ENCODE measurements at regions not wholly inside any gene's neighbourhood (a gene's known extent, or its start where the extent isn't known, plus 50 kb on each side); places are given as distances from the start of the nearest gene placed in this dataset.

DNA sequence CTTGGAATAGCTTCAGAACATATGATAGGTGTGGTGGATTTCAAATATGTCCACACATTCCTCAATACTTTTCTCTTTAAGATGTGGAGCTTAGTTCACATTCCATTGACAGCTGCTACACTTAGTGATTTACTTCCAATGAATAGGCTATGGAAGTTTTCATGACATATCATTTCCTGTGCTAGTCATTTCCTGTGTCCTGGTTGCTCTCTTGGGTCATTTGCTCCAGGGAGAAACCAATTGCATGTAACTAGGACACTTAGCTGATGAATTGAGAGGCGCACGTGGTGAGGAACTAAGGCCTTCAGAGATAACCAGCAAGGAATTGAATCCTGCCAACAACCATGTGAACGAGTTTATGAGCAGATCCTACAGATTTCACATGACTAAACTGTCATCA lies 120.9 kb downstream of the SLC17A6 start:
- ATAC-seq: no peak

DNA sequence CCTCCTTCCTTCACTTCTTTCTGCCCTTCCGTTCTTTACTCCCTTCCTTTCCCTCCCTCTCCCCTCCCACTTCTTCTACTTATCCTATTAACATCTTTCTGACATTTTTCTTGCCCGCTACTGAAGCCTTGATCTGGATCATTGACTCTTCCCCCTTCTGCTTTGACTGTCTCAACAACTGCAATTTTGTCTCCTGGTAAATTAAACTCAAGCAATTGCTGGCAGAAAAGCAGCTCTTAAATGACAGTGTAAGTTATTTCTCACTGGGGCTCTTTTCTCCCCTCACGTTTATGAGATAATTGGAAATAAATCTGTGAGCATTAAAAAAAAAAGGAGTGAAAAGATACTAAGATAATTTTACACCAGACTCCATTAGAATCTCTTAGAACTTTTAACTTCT lies 120.0 kb downstream of the SLC17A6 start:
- Histone ChIP-seq H3K36me3 (replicated peaks in 1 of 2; ENCODE audit: insufficient read depth in 1 of 2, low read depth in 2 of 2) (no peaks in the 10 kb centered on the region), H3K4me1 (peaks cover 14% of the 10 kb centered on the region), H3K9me3 (no peaks in the 10 kb centered on the region), H3K4me3 (no peak overlapping the region), H3K27me3 (no peaks in the 10 kb centered on the region), H3K27ac (no peak overlapping the region)
- ATAC-seq (no peak), DNase-seq (no peak)
- 71 to 85% methylated on average over 3 of the region's 3 CpGs for WGBS, 2 donors
- TF ChIP-seq POLR2A (IDR thresholded peaks at IDR 0.05): no peak
- no peak for TF ChIP-seq CTCF (IDR thresholded peaks at IDR 0.05)
- intact Hi-C loops (cut with DNase I): no loop called here

More for the DNA sequence above, 120.9 kb downstream of the SLC17A6 start:
- no peaks in the 10 kb centered on the region for H3K9me3 ChIP-seq
- 71 to 80% methylated on average over 3 of the region's 3 CpGs for WGBS, 2 donors
- intact Hi-C loops (cut with DNase I): no loop called here
- H3K4me3 ChIP-seq: no peak overlapping the region
- H3K27ac ChIP-seq: no peak overlapping the region
- no peaks in the 10 kb centered on the region for H3K36me3 ChIP-seq (replicated peaks in 1 of 2; ENCODE audit: insufficient read depth in 1 of 2, low read depth in 2 of 2)
- no peak for DNase-seq
- peaks cover 14% of the 10 kb centered on the region for H3K4me1 ChIP-seq
- no peaks in the 10 kb centered on the region for H3K27me3 ChIP-seq
- TF ChIP-seq POLR2A (IDR thresholded peaks at IDR 0.05): no peak

DNA sequence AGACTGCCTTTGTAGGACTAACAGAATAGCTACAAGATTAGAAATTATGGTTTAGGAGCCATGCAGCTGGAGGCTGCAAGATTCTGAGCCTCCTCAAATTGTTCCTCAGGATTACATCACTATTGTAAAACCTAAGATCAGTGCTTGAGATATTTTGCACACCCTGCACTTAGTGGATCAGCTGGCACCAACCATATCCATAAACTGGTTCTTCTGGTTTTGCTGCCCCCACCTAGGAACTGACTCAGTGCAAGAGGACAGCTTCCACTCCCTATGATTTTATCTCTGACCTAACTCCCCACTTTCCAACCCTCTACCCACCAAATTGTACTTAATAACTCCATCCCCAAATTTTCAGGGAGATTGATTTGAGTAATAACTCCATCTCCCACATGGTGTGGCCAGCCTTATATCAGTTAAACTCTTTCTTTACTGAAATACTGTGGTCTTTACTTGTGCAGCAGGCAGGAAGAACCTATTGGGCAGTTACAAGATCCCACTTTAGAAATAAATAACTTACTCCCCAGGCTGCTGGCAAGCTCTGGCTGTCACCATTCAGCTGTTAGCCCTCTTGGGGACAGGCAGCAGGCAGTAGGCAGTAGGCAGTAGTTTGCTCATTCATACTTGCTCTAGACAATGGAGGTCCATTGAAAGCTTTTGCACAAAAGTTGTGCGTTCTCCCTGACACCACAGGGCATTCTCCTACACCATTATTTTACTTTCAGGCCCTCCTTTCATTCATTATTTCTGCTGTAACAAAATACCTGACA lies 119.0 kb downstream of the SLC17A6 start:
- Histone ChIP-seq H3K36me3 (replicated peaks in 1 of 2; ENCODE audit: insufficient read depth in 1 of 2, low read depth in 2 of 2) (no peaks in the 10 kb centered on the region), H3K27me3 (no peaks in the 10 kb centered on the region), H3K27ac (no peak overlapping the region), H3K9me3 (no peaks in the 10 kb centered on the region), H3K4me3 (no peak overlapping the region), H3K4me1 (peaks cover 14% of the 10 kb centered on the region)
- ATAC-seq (peak; percentile 60), DNase-seq (peak; percentile 6 to 36 (median 18))
- TF ChIP-seq POLR2A (IDR thresholded peaks at IDR 0.05) (no peak), CTCF (IDR thresholded peaks at IDR 0.05) (no peak)
- intact Hi-C loops (cut with DNase I): no loop called here
- WGBS, 2 donors: 75 to 95% methylated on average over 1 of the region's 1 CpG

DNA sequence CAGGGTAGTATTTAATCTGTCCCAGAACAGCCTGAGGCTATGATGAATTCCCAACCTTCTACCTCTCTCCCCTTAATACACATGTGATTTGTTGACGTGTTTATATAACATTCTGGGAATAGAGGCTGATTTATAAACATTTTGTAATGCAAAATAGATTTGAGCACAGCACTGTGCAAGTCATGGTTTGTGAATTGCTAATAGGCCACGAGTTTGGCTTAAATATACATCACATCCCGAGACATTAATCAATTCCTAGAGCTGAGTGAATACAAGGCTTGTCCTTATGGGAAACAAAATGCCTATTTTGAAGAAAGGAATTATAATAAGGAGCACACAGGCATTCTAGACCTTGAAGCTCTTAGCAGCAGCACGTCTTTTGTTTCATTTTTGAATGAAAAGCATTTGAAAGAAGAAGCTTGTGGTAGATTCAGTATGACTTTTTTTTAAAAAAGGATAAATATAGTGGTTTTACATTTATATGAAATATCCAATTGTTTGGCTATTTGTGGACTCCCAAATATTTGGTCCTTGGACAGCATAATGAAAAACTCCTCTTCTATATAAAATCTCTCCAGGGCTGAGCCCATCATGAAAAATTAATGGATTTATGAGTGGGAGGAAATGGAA lies 116.4 kb downstream of the SLC17A6 start:
- Histone ChIP-seq H3K27me3 (no peaks in the 10 kb centered on the region), H3K4me3 (no peak overlapping the region), H3K4me1 (peaks cover 14% of the 10 kb centered on the region), H3K27ac (no peak overlapping the region), H3K36me3 (replicated peaks in 1 of 2; ENCODE audit: insufficient read depth in 1 of 2, low read depth in 2 of 2) (no peaks in the 10 kb centered on the region), H3K9me3 (no peaks in the 10 kb centered on the region)
- 56 to 61% methylated on average over 4 of the region's 4 CpGs for WGBS, 2 donors
- ATAC-seq: no peak
- intact Hi-C loops (cut with DNase I): no loop called here
- no peak for DNase-seq
- TF ChIP-seq CTCF (IDR thresholded peaks at IDR 0.05) (no peak), POLR2A (IDR thresholded peaks at IDR 0.05) (no peak)

- Histone ChIP-seq H3K9me3 (no peaks in the 10 kb centered on the region), H3K4me3 (no peak overlapping the region), H3K27ac (no peak overlapping the region), H3K36me3 (replicated peaks in 1 of 2; ENCODE audit: insufficient read depth in 1 of 2, low read depth in 2 of 2) (no peaks in the 10 kb centered on the region), H3K4me1 (no peaks in the 10 kb centered on the region), H3K27me3 (no peaks in the 10 kb centered on the region)
- ATAC-seq (no peak), DNase-seq (no peak)
- TF ChIP-seq CTCF (IDR thresholded peaks at IDR 0.05) (no peak), POLR2A (IDR thresholded peaks at IDR 0.05) (no peak)
- intact Hi-C loops (cut with DNase I): no loop called here
Observed at GRCh38 chr11:22449441-22449840, 111.3 kb downstream of the SLC17A6 start.

Measured in body of pancreas (tissue), 4 donors.